Mammary epithelial cell (primary cell): ENCODE measurements at regions not wholly inside any gene's neighbourhood (a gene's known extent, or its start where the extent isn't known, plus 50 kb on each side); places are given as distances from the start of the nearest gene placed in this dataset.

Source experiments
- EZH2 ChIP-seq: IDR thresholded peaks from 2 replicates; pipeline ENCODE4 v1.6.1; 2012; ENCODE audit warnings: low read length, inconsistent platforms, borderline replicate concordance
- TF ChIP-seq, protein P1 (sequence below), 2 donors: IDR thresholded peaks in 1 of 2; conservative IDR thresholded peaks in 1 of 2; 2 replicates each; pipeline ENCODE4 v1.5.1; 2011 to 2012; ENCODE audit warnings: inconsistent platforms in 2 of 2, low read length in 2 of 2, mild to moderate bottlenecking in 2 of 2, control low read depth in 1 of 2, low read depth in 1 of 2; ENCODE audit not compliant: insufficient read depth in 1 of 2; ENCODE audit errors: extremely low read depth in 1 of 2

DNA sequence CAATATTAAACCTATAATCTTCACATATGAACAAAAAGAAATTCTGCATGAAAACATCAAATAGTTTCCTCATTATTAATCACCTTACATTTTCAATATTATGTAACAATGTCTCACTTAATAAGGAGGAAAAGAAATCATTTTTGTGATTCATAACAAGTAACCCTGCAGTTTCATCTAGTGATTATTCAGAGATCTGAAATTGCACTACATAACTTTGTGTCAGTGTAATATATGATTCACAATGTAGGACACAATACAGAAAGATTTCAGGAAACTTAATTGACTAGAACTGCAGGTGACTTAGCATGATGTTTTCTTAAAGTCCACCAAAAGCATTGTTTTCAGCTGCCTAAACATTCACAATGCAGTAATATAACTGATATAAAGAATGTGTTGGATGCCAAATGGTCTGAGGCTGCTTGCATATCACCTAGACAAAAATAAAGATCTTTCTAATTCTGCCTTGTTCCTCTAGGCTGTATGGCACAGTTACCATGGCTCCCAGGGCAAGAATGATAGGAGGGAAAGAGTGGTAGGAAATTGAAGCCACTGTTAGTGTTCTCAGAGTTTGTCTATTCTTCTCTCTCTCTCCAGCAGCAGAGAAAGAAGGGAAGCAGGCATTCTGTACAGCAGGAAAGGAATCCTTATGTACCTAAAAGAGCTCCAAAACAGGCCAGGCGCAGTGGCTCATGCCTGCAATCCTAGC, 366.6 kb downstream of the FSIP2 start:
- TF ChIP-seq, protein P1, sequence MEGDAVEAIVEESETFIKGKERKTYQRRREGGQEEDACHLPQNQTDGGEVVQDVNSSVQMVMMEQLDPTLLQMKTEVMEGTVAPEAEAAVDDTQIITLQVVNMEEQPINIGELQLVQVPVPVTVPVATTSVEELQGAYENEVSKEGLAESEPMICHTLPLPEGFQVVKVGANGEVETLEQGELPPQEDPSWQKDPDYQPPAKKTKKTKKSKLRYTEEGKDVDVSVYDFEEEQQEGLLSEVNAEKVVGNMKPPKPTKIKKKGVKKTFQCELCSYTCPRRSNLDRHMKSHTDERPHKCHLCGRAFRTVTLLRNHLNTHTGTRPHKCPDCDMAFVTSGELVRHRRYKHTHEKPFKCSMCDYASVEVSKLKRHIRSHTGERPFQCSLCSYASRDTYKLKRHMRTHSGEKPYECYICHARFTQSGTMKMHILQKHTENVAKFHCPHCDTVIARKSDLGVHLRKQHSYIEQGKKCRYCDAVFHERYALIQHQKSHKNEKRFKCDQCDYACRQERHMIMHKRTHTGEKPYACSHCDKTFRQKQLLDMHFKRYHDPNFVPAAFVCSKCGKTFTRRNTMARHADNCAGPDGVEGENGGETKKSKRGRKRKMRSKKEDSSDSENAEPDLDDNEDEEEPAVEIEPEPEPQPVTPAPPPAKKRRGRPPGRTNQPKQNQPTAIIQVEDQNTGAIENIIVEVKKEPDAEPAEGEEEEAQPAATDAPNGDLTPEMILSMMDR (conservative IDR thresholded peaks at IDR 0.05 in 1 of 2, IDR thresholded peaks at IDR 0.05 in 1 of 2; ENCODE audit: extremely low read depth in 1 of 2, insufficient read depth in 1 of 2, low read depth in 1 of 2, low read length in 2 of 2), result no peak
- no peak for TF ChIP-seq EZH2
